Ascending aorta (tissue), 2 donors: ENCODE measurements at regions not wholly inside any gene's neighbourhood (a gene's known extent, or its start where the extent isn't known, plus 50 kb on each side); places are given as distances from the start of the nearest gene placed in this dataset.

Source experiments
- DNase-seq, 2 donors: peaks; one replicate each; pipeline ENCODE4 v3.0.0-alpha.2; 2019; ENCODE audit warnings: low spot score in 2 of 2
- H3K27ac ChIP-seq, 2 donors: fragments of 200-600 bp; sonication (generic); one replicate each; pipeline ENCODE4 v1.5.1; 2016 to 2017; ENCODE audit warnings: mild to moderate bottlenecking in 1 of 2
- H3K27me3 ChIP-seq: fragments of 200-600 bp; sonication (generic); one replicate; pipeline ENCODE4 v1.5.1; 2017
- H3K36me3 ChIP-seq, 2 donors: fragments of 200-600 bp; sonication (generic); one replicate each; pipeline ENCODE4 v1.5.1; 2016
- H3K4me1 ChIP-seq, 2 donors: fragments of 200-600 bp; sonication (generic); one replicate each; pipeline ENCODE4 v1.5.1; 2016 to 2017; ENCODE audit warnings: mild to moderate bottlenecking in 1 of 2
- H3K4me3 ChIP-seq, 2 donors: fragments of 200-600 bp; sonication (generic); one replicate each; pipeline ENCODE4 v1.5.1; 2016 to 2017; ENCODE audit warnings: mild to moderate bottlenecking in 1 of 2
- H3K9me3 ChIP-seq, 2 donors: fragments of 200-600 bp; sonication (generic); one replicate each; pipeline ENCODE4 v1.5.1; 2016
- intact Hi-C: fragments of 100-400 bp; cut with DNase I; formaldehyde crosslinking; loops from one replicate; pipeline ENCODE4 v1.15.1; 2023
- TF ChIP-seq, protein P1 (sequence below), 3 experiments: fragments of 200-600 bp in 2 of 3; fragments of 450-650 bp in 1 of 3; sonication (generic) in 2 of 3; IDR thresholded peaks; one replicate each; pipeline ENCODE4 v1.5.1; 2016 to 2019; ENCODE audit warnings: antibody characterized with exemption in 3 of 3, mild to moderate bottlenecking in 1 of 3, moderate library complexity in 1 of 3

- TF ChIP-seq, protein P1, sequence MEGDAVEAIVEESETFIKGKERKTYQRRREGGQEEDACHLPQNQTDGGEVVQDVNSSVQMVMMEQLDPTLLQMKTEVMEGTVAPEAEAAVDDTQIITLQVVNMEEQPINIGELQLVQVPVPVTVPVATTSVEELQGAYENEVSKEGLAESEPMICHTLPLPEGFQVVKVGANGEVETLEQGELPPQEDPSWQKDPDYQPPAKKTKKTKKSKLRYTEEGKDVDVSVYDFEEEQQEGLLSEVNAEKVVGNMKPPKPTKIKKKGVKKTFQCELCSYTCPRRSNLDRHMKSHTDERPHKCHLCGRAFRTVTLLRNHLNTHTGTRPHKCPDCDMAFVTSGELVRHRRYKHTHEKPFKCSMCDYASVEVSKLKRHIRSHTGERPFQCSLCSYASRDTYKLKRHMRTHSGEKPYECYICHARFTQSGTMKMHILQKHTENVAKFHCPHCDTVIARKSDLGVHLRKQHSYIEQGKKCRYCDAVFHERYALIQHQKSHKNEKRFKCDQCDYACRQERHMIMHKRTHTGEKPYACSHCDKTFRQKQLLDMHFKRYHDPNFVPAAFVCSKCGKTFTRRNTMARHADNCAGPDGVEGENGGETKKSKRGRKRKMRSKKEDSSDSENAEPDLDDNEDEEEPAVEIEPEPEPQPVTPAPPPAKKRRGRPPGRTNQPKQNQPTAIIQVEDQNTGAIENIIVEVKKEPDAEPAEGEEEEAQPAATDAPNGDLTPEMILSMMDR (IDR thresholded peaks at IDR 0.05) = no peak
- H3K36me3 ChIP-seq = no peaks in the 10 kb centered on the region
- intact Hi-C loops = no loop called here
- H3K27me3 ChIP-seq = no peaks in the 10 kb centered on the region
- no peak overlapping the region for H3K4me3 ChIP-seq
- DNase-seq = no peak
- H3K27ac ChIP-seq = no peak overlapping the region
- H3K4me1 ChIP-seq = no peaks in the 10 kb centered on the region
- H3K9me3 ChIP-seq = peaks cover 0 to 5% of the 10 kb centered on the region in 2 donors
These were observed 119.8 kb upstream of the CDH9 start for GRCh38 chr5:27158171-27158570.

GRCh38 chr5:27144456-27144855 lies 106.1 kb upstream of the CDH9 start:
- H3K27me3 ChIP-seq = no peaks in the 10 kb centered on the region
- intact Hi-C loops = no loop called here
- H3K4me1 ChIP-seq = no peaks in the 10 kb centered on the region
- no peak overlapping the region for H3K4me3 ChIP-seq
- TF ChIP-seq, protein P1 (IDR thresholded peaks at IDR 0.05) = no peak
- H3K27ac ChIP-seq = no peak overlapping the region
- no peak for DNase-seq
- H3K9me3 ChIP-seq = no peaks in the 10 kb centered on the region
- H3K36me3 ChIP-seq = no peaks in the 10 kb centered on the region

GRCh38 chr5:27140831-27141230 lies 102.4 kb upstream of the CDH9 start:
- Histone ChIP-seq H3K9me3 (no peaks in the 10 kb centered on the region), H3K4me3 (no peak overlapping the region), H3K4me1 (no peaks in the 10 kb centered on the region), H3K36me3 (no peaks in the 10 kb centered on the region), H3K27ac (no peak overlapping the region), H3K27me3 (no peaks in the 10 kb centered on the region)
- TF ChIP-seq, protein P1 (IDR thresholded peaks at IDR 0.05) = no peak
- no peak for DNase-seq
- intact Hi-C loops = no loop called here

DNA sequence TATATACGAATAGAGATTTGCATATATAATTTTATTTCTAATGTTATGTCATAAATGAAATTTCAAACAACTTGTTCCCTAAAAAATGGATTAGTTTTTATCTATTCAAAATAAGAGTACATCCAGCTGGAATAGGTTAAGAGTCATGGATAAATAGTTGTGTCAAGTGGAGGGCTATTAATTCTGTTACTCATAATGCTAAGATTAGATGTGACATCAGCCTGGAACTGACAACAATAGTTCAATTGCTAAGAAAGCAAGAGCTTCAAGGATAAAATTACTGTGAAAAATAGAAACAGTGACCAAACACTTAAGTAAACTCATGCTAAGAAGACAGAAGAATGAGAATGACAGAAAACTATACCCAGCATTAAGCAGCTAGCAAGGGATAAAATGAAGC lies 92.2 kb upstream of the CDH9 start:
- TF ChIP-seq, protein P1 (IDR thresholded peaks at IDR 0.05) = no peak
- Histone ChIP-seq H3K4me3 (no peak overlapping the region), H3K27me3 (no peaks in the 10 kb centered on the region), H3K36me3 (no peaks in the 10 kb centered on the region), H3K27ac (no peak overlapping the region), H3K9me3 (no peaks in the 10 kb centered on the region), H3K4me1 (no peaks in the 10 kb centered on the region)
- DNase-seq = no peak
- intact Hi-C loops = no loop called here

GRCh38 chr5:27129926-27130325 lies 91.5 kb upstream of the CDH9 start:
- no peak for DNase-seq
- TF ChIP-seq, protein P1 (IDR thresholded peaks at IDR 0.05) = no peak
- H3K36me3 ChIP-seq = no peaks in the 10 kb centered on the region
- intact Hi-C loops = no loop called here
- no peak overlapping the region for H3K27ac ChIP-seq
- no peaks in the 10 kb centered on the region for H3K4me1 ChIP-seq
- no peaks in the 10 kb centered on the region for H3K9me3 ChIP-seq
- no peaks in the 10 kb centered on the region for H3K27me3 ChIP-seq
- no peak overlapping the region for H3K4me3 ChIP-seq

GRCh38 chr5:27125856-27126255 lies 87.5 kb upstream of the CDH9 start:
- no peak overlapping the region for H3K4me3 ChIP-seq
- DNase-seq = no peak
- TF ChIP-seq, protein P1 (IDR thresholded peaks at IDR 0.05) = no peak
- no peak overlapping the region for H3K27ac ChIP-seq
- H3K36me3 ChIP-seq = no peaks in the 10 kb centered on the region
- H3K4me1 ChIP-seq = no peaks in the 10 kb centered on the region
- H3K27me3 ChIP-seq = no peaks in the 10 kb centered on the region
- H3K9me3 ChIP-seq = no peaks in the 10 kb centered on the region
- intact Hi-C loops = no loop called here
